Ovary (tissue), 7 donors: ENCODE measurements at regions not wholly inside any gene's neighbourhood (a gene's known extent, or its start where the extent isn't known, plus 50 kb on each side); places are given as distances from the start of the nearest gene placed in this dataset.

Experiments used
- DNase-seq, 5 donors: peaks; one replicate each; pipeline ENCODE4 v3.0.0-alpha.2; 2019 to 2020
- H3K27ac ChIP-seq, 2 donors: fragments of 200-600 bp; one replicate each; pipeline versions ENCODE4 v1.5.1 to v1.8.0; 2019 to 2022
- H3K27me3 ChIP-seq: fragments of 200-600 bp; one replicate; pipeline ENCODE4 v1.8.0; 2022
- H3K36me3 ChIP-seq: fragments of 200-600 bp; sonication (generic); one replicate; pipeline ENCODE4 v1.5.1; 2019
- H3K4me1 ChIP-seq: one replicate; pipeline ENCODE4 v1.8.1; 2013; ENCODE audit warnings: mild to moderate bottlenecking, moderate library complexity; ENCODE audit not compliant: insufficient read depth
- H3K4me3 ChIP-seq: fragments of 200-600 bp; sonication (generic); one replicate; pipeline ENCODE4 v1.5.1; 2017
- H3K9me3 ChIP-seq, 2 donors: fragments of 200-600 bp in 1 of 2; sonication (generic) in 1 of 2; one replicate each; pipeline versions ENCODE4 v1.5.1 to v1.8.1; 2013 to 2019; ENCODE audit warnings: mild to moderate bottlenecking in 1 of 2, moderate library complexity in 1 of 2
- EP300 ChIP-seq: sonication (generic); formaldehyde crosslinking; IDR thresholded peaks from one replicate; pipeline ENCODE4 v1.6.1; 2017; ENCODE audit warnings: antibody characterized with exemption
- POLR2A ChIP-seq: fragments of 450-650 bp; IDR thresholded peaks from one replicate; pipeline ENCODE4 v1.6.1; 2017; ENCODE audit warnings: antibody characterized with exemption, mild to moderate bottlenecking, moderate library complexity
- WGBS, 3 donors: extraction: QIAGEN DNeasy Blood & Tissue Kit in 1 of 3; methylation state at CpG; one replicate each; pipeline versions ENCODE4 v1.1.5 to v1.1.7; 2013 to 2017; 5-methylcytosine and 5-hydroxymethylcytosine counted together
- intact Hi-C, 4 donors: fragments of 100-400 bp; cut with DNase I; formaldehyde crosslinking; loops; one replicate each; pipeline versions ENCODE4 v1.11.0 to v1.15.1; 2022 to 2023
- TF ChIP-seq, protein P1 (sequence below), 3 donors: fragments of 450-650 bp in 2 of 3; fragments of 200-600 bp in 1 of 3; IDR thresholded peaks; one replicate each; pipeline versions ENCODE4 v1.5.1 to v1.8.0; 2016 to 2022; ENCODE audit warnings: antibody characterized with exemption in 3 of 3, mild to moderate bottlenecking in 1 of 3
- donor health status: DM: no; HTN: no; CAD: no; lungs with moderate emphysema.
- donor health status: DM: no; HTN: no; CAD: no.
- donor health status: Bipolar disorder and iron deficiency.
- donor health status: DM: no; HTN: no; CAD: no.
- donor health status: DM: yes; HTN: yes; CAD: no.

GRCh38 chr21:15274701-15275485 lies 210.1 kb upstream of the NRIP1 start:
- no peaks in the 10 kb centered on the region for H3K36me3 ChIP-seq
- intact Hi-C loops: no loop called here
- DNase-seq: no peak
- no peak overlapping the region for H3K27ac ChIP-seq
- H3K4me1 ChIP-seq: peaks cover 1% of the 10 kb centered on the region
- TF ChIP-seq, protein P1, sequence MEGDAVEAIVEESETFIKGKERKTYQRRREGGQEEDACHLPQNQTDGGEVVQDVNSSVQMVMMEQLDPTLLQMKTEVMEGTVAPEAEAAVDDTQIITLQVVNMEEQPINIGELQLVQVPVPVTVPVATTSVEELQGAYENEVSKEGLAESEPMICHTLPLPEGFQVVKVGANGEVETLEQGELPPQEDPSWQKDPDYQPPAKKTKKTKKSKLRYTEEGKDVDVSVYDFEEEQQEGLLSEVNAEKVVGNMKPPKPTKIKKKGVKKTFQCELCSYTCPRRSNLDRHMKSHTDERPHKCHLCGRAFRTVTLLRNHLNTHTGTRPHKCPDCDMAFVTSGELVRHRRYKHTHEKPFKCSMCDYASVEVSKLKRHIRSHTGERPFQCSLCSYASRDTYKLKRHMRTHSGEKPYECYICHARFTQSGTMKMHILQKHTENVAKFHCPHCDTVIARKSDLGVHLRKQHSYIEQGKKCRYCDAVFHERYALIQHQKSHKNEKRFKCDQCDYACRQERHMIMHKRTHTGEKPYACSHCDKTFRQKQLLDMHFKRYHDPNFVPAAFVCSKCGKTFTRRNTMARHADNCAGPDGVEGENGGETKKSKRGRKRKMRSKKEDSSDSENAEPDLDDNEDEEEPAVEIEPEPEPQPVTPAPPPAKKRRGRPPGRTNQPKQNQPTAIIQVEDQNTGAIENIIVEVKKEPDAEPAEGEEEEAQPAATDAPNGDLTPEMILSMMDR (IDR thresholded peaks at IDR 0.05): no peak
- TF ChIP-seq EP300 (no peak), POLR2A (no peak)
- H3K4me3 ChIP-seq: no peak overlapping the region
- H3K9me3 ChIP-seq: no peaks in the 10 kb centered on the region
- H3K27me3 ChIP-seq: no peaks in the 10 kb centered on the region
- WGBS, 3 donors: 76 to 82% (median 79%) methylated on average over 5 of the region's 5 CpGs

DNA sequence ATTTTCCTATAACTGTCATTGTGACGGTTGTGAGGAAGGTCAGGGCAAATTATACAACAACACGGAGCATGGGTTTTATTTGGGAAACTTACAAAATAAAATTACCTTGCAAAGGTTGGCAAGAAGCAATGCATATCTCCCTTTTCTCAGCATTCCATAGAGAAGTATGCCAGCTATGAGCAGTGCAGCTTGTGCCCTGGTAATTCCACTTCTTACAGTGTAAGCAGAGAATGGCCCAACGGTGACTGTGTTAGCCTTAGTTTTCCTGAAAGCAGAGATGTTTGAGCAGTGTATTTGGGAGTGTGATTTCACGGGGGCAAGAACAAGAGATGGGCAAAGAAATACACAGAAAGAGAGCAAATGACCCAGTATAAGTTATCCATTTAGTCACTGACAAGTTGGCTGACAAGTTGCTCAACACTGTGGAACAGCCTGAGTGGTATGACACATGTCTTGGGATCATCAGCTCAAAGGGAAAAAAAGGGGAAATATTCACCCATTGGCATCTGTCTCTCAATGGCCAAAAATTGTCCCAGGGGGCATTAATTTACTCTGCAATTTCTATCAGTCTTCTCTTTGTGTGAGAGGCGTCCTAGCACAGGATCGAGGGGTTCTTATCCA lies 210.9 kb upstream of the NRIP1 start:
- Histone ChIP-seq H3K36me3 (no peaks in the 10 kb centered on the region), H3K4me1 (peaks cover 1% of the 10 kb centered on the region), H3K4me3 (no peak overlapping the region), H3K27me3 (no peaks in the 10 kb centered on the region), H3K9me3 (no peaks in the 10 kb centered on the region), H3K27ac (no peak overlapping the region)
- 83 to 86% (median 86%) methylated on average over 6 of the region's 6 CpGs for WGBS, 3 donors
- TF ChIP-seq EP300: no peak
- intact Hi-C loops: no loop called here
- no peak for DNase-seq

DNA sequence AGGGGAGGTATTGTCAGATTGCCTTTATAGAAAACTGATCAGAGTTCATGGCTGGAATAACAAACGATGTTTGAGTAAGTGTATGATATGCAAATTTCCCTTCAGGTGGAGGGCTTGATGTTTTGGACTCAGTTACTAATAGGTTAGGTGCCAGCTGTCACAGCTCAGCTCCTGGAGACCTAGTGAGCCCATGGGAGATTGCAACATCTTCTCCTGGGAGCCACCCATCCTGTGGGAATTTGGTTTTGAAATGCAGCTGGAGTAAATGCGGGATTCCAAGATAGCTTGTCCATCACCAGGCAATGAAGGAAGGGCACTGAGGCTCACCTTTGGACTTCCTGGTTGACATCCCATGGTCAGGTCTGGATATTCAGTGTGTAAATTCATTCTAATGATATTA lies 211.4 kb upstream of the NRIP1 start:
- TF ChIP-seq POLR2A (no peak), EP300 (no peak)
- TF ChIP-seq, protein P1 (IDR thresholded peaks at IDR 0.05): no peak
- no peak for DNase-seq
- 92 to 97% (median 93%) methylated on average over 2 of the region's 2 CpGs for WGBS, 3 donors

GRCh38 chr21:15277466-15277865 lies 212.7 kb upstream of the NRIP1 start:
- intact Hi-C loops: no loop called here
- H3K36me3 ChIP-seq: no peaks in the 10 kb centered on the region
- TF ChIP-seq EP300 (no peak), POLR2A (no peak)
- TF ChIP-seq, protein P1 (IDR thresholded peaks at IDR 0.05): no peak
- H3K9me3 ChIP-seq: no peaks in the 10 kb centered on the region
- DNase-seq: no peak
- peaks cover 1% of the 10 kb centered on the region for H3K4me1 ChIP-seq
- H3K4me3 ChIP-seq: no peak overlapping the region
- H3K27ac ChIP-seq: no peak overlapping the region
- H3K27me3 ChIP-seq: no peaks in the 10 kb centered on the region

More for the DNA sequence above, 211.4 kb upstream of the NRIP1 start:
- Histone ChIP-seq H3K27ac (no peak overlapping the region), H3K36me3 (no peaks in the 10 kb centered on the region), H3K4me1 (peaks cover 1% of the 10 kb centered on the region), H3K4me3 (no peak overlapping the region), H3K27me3 (no peaks in the 10 kb centered on the region), H3K9me3 (no peaks in the 10 kb centered on the region)
- intact Hi-C loops: no loop called here

DNA sequence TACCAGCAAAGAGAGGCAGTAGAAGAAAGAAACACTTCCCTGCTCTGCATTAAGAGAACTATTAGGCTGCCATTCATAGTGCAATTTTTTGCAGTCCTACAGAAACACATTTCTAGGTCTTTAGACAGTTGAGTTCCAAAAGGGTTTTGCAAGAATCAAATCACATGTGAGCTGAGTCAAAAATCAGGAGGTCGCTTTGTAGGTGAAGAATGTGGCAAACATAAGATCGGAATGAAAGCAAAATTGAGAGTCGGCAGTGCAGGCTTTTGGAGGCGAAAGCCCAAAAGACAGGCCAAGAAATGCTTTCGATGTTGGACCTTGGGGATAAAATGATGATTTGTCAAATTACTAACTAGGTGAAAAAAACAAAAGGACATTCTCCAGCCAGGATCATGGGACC lies 213.5 kb upstream of the NRIP1 start:
- Histone ChIP-seq H3K4me3 (no peak overlapping the region), H3K27me3 (no peaks in the 10 kb centered on the region), H3K27ac (no peak overlapping the region), H3K4me1 (peaks cover 1% of the 10 kb centered on the region), H3K36me3 (no peaks in the 10 kb centered on the region), H3K9me3 (no peaks in the 10 kb centered on the region)
- DNase-seq: no peak
- TF ChIP-seq EP300 (no peak), POLR2A (no peak)
- TF ChIP-seq, protein P1 (IDR thresholded peaks at IDR 0.05): no peak
- 43 to 63% (median 44%) methylated on average over 5 of the region's 5 CpGs for WGBS, 3 donors
- intact Hi-C loops: no loop called here
